GM19455 (cell line): ENCODE measurements at regions not wholly inside any gene's neighbourhood (a gene's known extent, or its start where the extent isn't known, plus 50 kb on each side); places are given as distances from the start of the nearest gene placed in this dataset.
"Not testable (repeated sequence)": the region's sequence is repeated elsewhere in the genome, so short reads cannot be mapped to it uniquely, and the experiment has no call there.

Source experiments
- ATAC-seq: cut with Tn5 transposase; IDR thresholded peaks from one replicate; pipeline ENCODE4 v1.9.1; 2021; ENCODE audit not compliant: unreplicated experiment

- ATAC-seq = no peak
Measured at GRCh38 chr5:58207076-58207475, 252.8 kb downstream of the PLK2 start.

- no peak for ATAC-seq
Measured at GRCh38 chr5:58204966-58205365, 254.9 kb downstream of the PLK2 start.

- no peak for ATAC-seq
Measured at GRCh38 chr5:58202941-58203444, 256.9 kb downstream of the PLK2 start.

- no peak for ATAC-seq
Measured at GRCh38 chr5:58201922-58202648, 257.8 kb downstream of the PLK2 start.

GRCh38 chr5:58200451-58200850 lies 259.4 kb downstream of the PLK2 start:
- no peak for ATAC-seq

- ATAC-seq = no peak
Measured at GRCh38 chr5:58199087-58199486, 260.8 kb downstream of the PLK2 start.

- no peak for ATAC-seq
Measured at GRCh38 chr5:58198330-58198729, 261.6 kb downstream of the PLK2 start.

GRCh38 chr5:58197875-58198274 lies 262.0 kb downstream of the PLK2 start:
- ATAC-seq = no peak

- ATAC-seq = no peak
Measured at GRCh38 chr5:58191443-58191842, 268.4 kb downstream of the PLK2 start.

- ATAC-seq = no peak
Measured at GRCh38 chr5:58188262-58188651, 271.6 kb downstream of the PLK2 start.

- ATAC-seq = no peak
Measured at GRCh38 chr5:58187432-58188261, 272.2 kb downstream of the PLK2 start.

GRCh38 chr5:58185801-58186200 lies 274.1 kb downstream of the PLK2 start:
- ATAC-seq = no peak

- no peak for ATAC-seq
Measured at GRCh38 chr5:58185397-58185796, 274.5 kb downstream of the PLK2 start.

GRCh38 chr5:58184910-58185309 lies 275.0 kb downstream of the PLK2 start:
- ATAC-seq = no peak

GRCh38 chr5:58183786-58184085 lies 276.1 kb downstream of the PLK2 start:
- ATAC-seq = no peak

GRCh38 chr5:58183078-58183785 lies 276.7 kb downstream of the PLK2 start:
- ATAC-seq = no peak

- ATAC-seq = no peak
Measured at GRCh38 chr5:58182287-58182841, 277.5 kb downstream of the PLK2 start.

GRCh38 chr5:58181578-58182286 lies 278.2 kb downstream of the PLK2 start:
- ATAC-seq = no peak

- ATAC-seq = no peak
Measured at GRCh38 chr5:58172946-58173345, 286.9 kb downstream of the PLK2 start.

GRCh38 chr5:58165152-58165551 lies 294.7 kb downstream of the PLK2 start:
- no peak for ATAC-seq

GRCh38 chr5:58161889-58162288 lies 298.0 kb downstream of the PLK2 start:
- ATAC-seq = not testable (repeated sequence)
